ENCODE measurements at regions not wholly inside any gene's neighbourhood (a gene's known extent, or its start where the extent isn't known, plus 50 kb on each side); places are given as distances from the start of the nearest gene placed in this dataset.

GRCh38 chr20:54708229-54708628 is 232.8 kb downstream of the DOK5 start:
- Histone ChIP-seq H3K9me3 (ENCODE audit: control insufficient read depth, low read depth, low read length) (no peaks in the 10 kb centered on the region), H3T11ph (ENCODE audit: low read length) (no peak overlapping the region), H4K91ac (ENCODE audit: insufficient read length, low read depth, low read length) (no peak overlapping the region), H4K20me1 (ENCODE audit: control insufficient read depth, insufficient read depth, insufficient read length) (no peaks in the 10 kb centered on the region), H3K79me1 (ENCODE audit: insufficient read depth, low read depth, low read length, poor library complexity, severe bottlenecking) (no peaks in the 10 kb centered on the region), H4K5ac (ENCODE audit: insufficient read length, low read depth, low read length) (no peak overlapping the region), H2BK15ac (ENCODE audit: low read depth, low read length) (no peak overlapping the region), H2BK120ac (ENCODE audit: low read depth, low read length, poor library complexity, severe bottlenecking) (no peak overlapping the region), H3K4me2 (ENCODE audit: insufficient read depth, insufficient read length, low read length) (no peak overlapping the region), H3K79me2 (ENCODE audit: insufficient read depth, low read length) (no peaks in the 10 kb centered on the region), H2BK20ac (ENCODE audit: low read depth, low read length, poor library complexity, severe bottlenecking) (no peak overlapping the region), H3K23ac (ENCODE audit: insufficient read length, low read depth, low read length) (no peak overlapping the region), H3K18ac (ENCODE audit: insufficient read length, low read depth, low read length) (no peak overlapping the region), H3K23me2 (ENCODE audit: insufficient read length, low read depth, low read length, poor library complexity, severe bottlenecking) (no peaks in the 10 kb centered on the region), H2BK5ac (ENCODE audit: insufficient read length, low read length) (no peak overlapping the region), H3K9ac (ENCODE audit: extremely low read depth, insufficient read length, low read length) (no peak overlapping the region), H3K27ac (ENCODE audit: insufficient read length, low read depth, low read length) (no peak overlapping the region), H3K14ac (ENCODE audit: insufficient read depth, low read length) (no peak overlapping the region), H3K4me1 (ENCODE audit: insufficient read depth, low read length) (no peaks in the 10 kb centered on the region), H3K27me3 (ENCODE audit: insufficient read depth, low read length) (no peaks in the 10 kb centered on the region), H2AK5ac (ENCODE audit: insufficient read length, low read length) (no peak overlapping the region), H3K56ac (ENCODE audit: insufficient read length, low read depth, low read length) (no peak overlapping the region), H2BK12ac (ENCODE audit: insufficient read length, low read depth, low read length) (no peak overlapping the region), H4K8ac (replicated peaks; ENCODE audit: insufficient read length, low read depth, low read length) (no peak overlapping the region), H2AFZ (ENCODE audit: low read length) (no peak overlapping the region), H3K4ac (ENCODE audit: low read depth, low read length) (no peak overlapping the region)
- TF ChIP-seq CTCF (conservative IDR thresholded peaks at IDR 0.05), result no peak
- DNase-seq, result no peak
- H3K27ac Mint-ChIP-seq, result no peak overlapping the region
- no peaks in the 10 kb centered on the region; a peak in 1 of 5 replicates for H3K9me3 Mint-ChIP-seq
- H3K27me3 Mint-ChIP-seq (ENCODE audit: low read depth), result peaks cover 3% of the 10 kb centered on the region
- no peaks in the 10 kb centered on the region for H3K4me1 Mint-ChIP-seq
- H3K36me3 Mint-ChIP-seq (ENCODE audit: insufficient read depth in 1 of 3, low read depth in 3 of 3), result no peaks in the 10 kb centered on the region
- no peak overlapping the region for H3K4me3 Mint-ChIP-seq

Data from H9 (cell line).